ENCODE measurements at regions not wholly inside any gene's neighbourhood (a gene's known extent, or its start where the extent isn't known, plus 50 kb on each side); places are given as distances from the start of the nearest gene placed in this dataset.

DNA sequence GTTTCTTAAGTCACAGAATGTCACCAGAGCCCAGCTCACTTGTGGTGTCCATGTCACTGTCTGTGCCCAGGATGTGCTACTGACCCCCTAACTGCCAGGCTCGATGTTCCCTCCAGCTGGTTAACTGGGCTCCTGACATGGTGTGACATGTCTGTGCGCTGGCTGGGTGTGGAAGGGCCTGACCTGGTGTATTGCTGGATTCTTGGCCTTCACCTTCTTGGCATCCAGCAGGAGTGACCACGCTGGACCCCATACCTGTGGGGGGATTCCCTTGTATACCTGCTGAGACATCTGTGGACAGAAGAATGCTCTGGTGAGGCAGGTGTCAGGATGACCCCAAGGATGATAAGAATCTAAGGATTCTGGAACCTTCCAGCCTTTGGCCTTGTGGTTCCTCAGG lies 1690.1 kb downstream of the TP53TG3F start:
- no peak for TF ChIP-seq POLR2A (IDR thresholded peaks at IDR 0.05)
- TF ChIP-seq, protein P1, sequence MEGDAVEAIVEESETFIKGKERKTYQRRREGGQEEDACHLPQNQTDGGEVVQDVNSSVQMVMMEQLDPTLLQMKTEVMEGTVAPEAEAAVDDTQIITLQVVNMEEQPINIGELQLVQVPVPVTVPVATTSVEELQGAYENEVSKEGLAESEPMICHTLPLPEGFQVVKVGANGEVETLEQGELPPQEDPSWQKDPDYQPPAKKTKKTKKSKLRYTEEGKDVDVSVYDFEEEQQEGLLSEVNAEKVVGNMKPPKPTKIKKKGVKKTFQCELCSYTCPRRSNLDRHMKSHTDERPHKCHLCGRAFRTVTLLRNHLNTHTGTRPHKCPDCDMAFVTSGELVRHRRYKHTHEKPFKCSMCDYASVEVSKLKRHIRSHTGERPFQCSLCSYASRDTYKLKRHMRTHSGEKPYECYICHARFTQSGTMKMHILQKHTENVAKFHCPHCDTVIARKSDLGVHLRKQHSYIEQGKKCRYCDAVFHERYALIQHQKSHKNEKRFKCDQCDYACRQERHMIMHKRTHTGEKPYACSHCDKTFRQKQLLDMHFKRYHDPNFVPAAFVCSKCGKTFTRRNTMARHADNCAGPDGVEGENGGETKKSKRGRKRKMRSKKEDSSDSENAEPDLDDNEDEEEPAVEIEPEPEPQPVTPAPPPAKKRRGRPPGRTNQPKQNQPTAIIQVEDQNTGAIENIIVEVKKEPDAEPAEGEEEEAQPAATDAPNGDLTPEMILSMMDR (IDR thresholded peaks at IDR 0.05 in 4 of 5, conservative IDR thresholded peaks at IDR 0.05 in 1 of 5), result no peak

All from gastrocnemius medialis (tissue), 4 donors.